NCI-H2107 treated with DMSO at 0.1 percent for 48 hours (cell line): ENCODE measurements at regions not wholly inside any gene's neighbourhood (a gene's known extent, or its start where the extent isn't known, plus 50 kb on each side); places are given as distances from the start of the nearest gene placed in this dataset.
"Not testable (repeated sequence)": the region's sequence is repeated elsewhere in the genome, so short reads cannot be mapped to it uniquely, and the experiment has no call there.

Experiments
- DNase-seq: peaks from one replicate; lab custom pipeline; 2025; ENCODE audit not compliant: unreplicated experiment; lab: John Stamatoyannopoulos, UW

DNA sequence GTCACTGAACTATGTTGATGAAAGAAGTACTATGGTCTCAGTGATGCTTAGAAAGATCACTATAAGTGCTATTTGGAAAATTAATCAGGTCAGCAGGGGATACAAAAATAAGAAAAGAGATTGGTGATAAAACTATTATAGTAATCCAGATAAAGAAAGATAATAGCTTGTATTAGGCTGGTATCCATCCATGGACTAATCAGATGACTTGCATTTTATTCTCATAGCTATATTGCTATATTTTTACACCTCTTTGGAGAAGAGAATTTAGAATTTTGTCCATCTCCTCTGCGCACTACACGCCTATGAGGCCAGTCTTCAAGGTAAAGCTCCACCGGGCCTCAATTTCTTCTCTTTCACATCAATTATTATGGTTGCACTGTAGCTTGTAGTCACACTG, 635.1 kb upstream of the DDX18 start:
- DNase-seq: no peak

DNA sequence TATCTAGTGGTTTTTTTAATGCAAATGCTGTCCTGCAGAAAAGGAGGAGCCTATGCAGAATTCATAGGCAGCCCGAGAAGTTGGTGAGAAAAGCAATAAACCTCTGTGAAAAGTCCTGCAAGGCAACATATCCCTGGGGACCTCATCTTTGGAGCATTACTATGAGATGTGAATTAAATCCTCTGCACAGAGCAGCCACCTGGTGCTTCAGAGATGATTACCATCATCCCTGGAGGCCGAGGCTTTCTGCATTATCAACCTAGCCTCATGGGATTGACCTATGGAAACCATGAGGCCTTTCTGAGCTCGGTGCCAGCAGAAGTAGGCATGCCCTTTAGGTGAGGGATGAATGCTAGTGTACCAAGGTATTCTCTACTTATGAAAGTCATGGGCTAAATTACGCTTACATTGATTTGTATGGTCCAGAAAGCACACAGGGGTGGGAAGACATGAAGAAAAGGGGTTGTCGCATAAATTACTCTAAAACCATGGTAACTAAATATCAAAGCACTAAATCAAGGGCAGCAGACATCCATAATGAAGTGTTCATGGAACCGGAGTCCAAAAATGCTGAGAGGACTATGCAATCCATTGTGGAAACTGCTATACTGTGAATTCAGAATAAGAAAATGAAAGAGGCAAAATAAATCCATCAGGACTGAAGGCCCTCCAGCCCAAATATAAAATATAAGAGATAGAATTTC, 623.5 kb upstream of the DDX18 start:
- DNase-seq: peak; percentile 16

DNA sequence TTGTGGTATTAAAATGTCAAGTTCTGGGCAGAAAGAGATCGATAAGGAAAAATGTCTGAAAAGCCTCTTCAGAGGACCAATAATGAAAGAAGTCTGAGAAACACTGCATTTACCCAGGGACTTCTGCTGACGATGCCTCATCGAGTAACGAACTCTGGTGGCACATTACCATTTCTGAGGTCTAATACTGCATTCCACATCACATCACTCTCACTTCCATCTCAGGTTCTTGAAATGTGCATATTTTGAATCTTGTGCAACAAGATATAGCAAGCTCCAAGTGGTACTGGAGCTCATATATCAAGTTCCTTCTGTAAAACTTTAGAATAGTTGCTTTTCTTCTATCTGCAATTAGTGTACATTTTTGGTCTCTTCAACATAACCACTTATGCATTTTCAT, 619.1 kb upstream of the DDX18 start:
- no peak for DNase-seq

DNA sequence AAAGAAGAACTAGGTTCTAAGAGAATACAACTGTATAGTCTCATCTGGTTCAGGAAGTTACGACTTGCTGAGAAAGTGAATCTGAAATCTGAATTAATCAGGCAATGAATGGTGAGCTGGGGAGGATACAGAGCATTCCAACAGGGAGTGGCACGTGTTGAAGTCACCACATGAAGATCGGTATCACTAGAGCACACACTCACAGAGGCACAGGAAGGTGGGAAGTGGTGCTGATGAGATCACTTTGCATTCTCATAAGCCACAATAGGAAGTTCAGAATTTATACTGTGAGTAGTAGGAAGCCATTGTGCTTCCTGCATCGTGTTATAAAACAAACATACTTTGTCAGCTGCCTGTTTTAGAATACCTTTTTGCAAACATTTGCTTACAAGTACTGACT, 615.0 kb upstream of the DDX18 start:
- no peak for DNase-seq

DNA sequence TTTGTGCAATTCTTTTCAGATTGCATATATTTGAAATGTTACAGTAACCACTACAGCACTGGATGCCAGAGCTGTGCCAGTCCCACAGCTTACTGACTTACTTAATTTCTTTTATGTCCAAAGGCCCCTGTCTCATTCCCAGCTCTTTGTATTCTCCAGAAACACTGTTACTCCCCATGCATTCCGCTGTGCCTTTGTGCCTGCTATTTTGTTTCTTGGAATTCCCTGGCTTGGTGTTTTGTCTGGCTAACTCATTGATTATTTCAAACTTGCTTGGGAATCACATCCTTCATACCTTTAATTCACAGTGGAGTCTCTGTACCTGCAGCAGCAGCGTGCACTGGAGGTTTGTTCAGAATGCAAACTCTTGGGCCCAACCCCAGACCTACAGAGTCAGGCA, 601.9 kb upstream of the DDX18 start:
- no peak for DNase-seq

DNA sequence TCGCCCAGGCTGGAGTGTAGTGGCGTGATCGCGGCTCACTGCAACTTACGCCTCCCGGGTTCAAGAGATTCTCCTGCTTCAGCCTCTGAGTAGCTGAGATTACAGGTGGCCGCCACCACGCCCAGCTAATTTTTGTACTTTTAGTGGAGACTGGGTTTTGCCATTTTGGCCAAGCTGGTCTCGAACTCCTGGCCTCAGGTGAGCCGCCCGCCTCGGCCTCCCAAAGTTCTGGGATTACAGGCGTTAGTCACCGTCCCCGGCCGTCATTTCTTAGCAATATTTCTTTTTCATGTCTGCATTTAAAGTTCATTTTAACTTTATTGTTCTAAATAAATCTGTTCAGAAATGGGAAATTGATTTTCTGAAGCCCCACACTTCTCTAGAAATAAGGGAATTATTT, 597.3 kb upstream of the DDX18 start:
- DNase-seq: no peak

DNA sequence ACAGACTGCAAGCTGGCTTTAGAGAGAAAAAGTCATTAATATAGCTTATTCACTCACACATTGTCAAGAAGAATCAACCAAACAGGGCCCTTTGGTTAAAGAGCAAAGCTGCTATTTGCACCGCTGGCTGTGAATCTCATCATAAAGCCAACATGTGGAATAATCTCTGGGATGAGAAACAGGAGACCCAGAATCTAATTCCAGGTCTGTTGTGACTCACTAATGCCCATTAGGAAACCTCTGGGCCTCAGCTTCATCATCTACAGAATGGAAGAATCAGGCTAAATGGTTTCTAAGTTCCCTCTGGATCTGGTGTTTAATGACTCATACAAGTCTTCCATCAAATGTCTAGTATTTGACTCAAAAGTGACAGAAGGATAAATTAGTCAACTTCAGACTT, 591.7 kb upstream of the DDX18 start:
- no peak for DNase-seq

DNA sequence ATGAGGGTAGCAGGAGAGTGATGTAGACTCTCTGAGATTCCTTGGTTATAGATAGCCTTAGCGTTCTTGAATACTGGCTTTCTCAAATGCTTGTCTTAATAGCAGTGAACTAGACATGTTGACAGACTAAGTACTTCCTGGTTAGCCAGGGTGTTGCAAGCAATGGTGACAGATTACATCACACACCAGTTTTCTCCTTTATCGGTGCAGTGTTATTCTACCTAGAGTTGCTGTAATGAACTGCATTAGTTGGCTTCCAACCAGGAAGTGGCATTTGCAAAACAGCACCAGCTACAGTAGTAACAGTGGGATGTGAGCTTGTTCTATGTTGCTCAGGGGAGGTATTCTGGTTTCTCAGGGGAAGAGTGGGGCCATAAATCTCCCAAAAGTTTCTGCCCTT, 582.2 kb upstream of the DDX18 start:
- DNase-seq: no peak

DNA sequence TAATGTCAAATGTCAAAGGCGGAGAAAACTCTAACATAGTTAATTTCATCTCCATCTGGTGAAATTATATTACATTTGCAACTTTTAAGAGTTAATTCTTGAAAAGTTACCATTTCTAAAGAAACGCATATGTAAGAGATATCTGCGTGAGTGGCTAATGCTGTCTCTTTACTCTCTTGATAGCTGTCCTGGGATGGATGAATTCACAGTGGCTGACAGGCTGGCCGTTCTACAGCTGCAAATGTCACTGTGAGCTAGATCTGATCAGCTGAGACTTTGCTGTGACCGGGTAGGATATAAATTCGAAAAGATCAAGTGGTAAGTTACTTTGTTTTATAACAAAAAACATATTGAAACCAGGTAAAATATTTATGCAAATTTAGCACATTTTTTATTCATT, 557.1 kb upstream of the DDX18 start:
- no peak for DNase-seq

DNA sequence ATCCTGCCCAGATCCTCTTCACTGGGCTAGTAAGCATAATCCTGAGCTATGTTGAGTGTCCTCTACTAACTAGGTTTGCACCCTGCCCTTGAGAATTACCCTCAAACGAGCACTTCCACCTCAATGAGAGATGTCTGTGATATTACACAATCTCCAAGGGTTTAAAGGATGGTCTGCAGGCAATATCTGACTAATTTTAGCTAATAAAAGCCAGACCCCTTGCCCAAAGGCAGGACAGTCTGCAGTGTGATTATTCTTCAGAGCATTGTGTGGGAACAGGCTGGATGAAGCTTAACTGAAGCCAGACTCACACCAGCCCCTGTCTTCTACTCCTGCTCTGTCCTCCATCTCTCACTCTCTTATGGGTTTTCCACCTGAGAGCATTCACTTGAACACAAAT, 544.9 kb upstream of the DDX18 start:
- no peak for DNase-seq

DNA sequence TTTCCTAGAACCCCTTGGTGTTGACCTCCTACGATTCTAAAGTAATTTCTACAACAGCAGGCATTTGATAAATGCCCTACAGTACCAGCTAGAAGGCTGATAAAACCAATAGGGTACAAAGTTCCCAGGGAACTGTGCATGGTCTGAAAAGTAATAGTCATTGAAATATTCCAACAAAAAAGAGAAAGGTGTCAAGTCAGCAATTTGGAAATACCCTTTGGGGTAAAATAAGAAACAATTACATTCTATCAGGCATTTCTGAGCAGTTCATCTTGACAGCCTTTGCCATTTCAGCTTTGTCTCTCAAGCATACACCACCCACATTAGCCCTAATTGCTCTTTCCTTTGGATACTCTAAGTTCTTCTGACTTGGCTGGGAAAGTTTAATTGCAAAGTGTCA, 542.9 kb upstream of the DDX18 start:
- no peak for DNase-seq

DNA sequence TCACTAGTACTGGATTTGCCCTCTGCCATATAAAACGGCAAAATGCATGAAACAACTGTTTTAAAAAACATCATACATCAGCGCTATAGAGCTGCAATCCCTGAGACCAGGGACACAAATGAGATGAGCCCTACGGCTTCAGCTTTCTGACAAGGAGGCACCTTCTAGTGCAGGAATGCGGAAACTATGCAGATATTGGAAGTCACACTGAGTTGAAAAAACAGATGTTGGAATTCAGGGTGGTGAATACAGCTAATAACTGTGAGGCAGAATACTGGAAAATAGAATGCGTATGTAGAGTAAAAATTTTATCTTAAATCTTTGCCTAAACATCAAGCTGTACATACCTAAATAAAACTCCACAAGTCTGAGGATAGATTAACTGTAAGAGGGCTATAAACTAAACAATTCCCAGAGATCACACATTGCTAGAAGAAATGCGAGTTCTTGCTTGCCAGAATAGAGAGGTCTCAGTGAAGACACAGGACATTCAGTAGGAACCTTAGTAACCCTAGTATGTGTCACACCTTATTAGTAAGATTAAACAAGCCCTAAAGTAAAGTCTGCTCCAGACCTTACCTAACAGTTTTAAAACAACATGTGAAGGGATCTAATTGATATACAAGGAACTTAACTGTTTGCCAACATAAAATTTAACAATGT, 541.4 kb upstream of the DDX18 start:
- no peak for DNase-seq

DNA sequence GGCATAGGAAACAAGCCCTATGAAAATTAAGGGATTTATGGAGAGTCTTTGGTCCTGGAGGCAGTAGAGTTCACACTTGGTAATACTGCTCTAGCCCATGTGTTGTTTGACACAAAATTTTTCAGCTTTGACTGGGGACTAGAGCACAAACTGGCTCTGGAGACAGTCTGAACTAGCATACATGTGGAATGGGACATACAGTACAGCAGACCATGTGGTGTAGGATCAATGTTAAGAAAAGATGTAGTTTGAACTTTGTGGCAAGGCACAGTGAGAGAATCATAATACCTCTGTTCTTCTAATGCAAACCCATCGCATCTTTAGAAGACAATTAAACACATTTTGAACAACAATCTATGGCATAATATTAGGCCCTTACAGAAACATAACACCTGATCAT, 521.5 kb upstream of the DDX18 start:
- no peak for DNase-seq

DNA sequence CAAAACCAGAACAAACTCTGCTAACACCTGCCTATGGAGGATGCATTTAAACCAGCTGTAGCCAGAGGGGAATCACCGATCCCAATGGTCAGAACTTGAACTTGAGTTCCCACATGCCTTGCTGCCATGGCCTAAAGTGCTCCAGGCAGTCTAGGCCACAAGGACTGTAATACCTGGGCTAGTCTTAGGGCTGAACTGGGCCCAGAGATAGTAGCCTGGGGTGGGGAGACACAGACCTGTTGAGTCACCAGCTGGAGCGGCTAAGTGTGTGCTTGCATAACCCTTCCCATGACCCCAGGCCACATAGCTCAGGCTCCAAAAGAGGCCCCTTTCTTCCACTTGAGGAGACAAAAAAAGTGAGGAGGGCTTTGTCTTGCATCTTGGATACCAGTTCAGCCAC, 515.0 kb upstream of the DDX18 start:
- no peak for DNase-seq

DNA sequence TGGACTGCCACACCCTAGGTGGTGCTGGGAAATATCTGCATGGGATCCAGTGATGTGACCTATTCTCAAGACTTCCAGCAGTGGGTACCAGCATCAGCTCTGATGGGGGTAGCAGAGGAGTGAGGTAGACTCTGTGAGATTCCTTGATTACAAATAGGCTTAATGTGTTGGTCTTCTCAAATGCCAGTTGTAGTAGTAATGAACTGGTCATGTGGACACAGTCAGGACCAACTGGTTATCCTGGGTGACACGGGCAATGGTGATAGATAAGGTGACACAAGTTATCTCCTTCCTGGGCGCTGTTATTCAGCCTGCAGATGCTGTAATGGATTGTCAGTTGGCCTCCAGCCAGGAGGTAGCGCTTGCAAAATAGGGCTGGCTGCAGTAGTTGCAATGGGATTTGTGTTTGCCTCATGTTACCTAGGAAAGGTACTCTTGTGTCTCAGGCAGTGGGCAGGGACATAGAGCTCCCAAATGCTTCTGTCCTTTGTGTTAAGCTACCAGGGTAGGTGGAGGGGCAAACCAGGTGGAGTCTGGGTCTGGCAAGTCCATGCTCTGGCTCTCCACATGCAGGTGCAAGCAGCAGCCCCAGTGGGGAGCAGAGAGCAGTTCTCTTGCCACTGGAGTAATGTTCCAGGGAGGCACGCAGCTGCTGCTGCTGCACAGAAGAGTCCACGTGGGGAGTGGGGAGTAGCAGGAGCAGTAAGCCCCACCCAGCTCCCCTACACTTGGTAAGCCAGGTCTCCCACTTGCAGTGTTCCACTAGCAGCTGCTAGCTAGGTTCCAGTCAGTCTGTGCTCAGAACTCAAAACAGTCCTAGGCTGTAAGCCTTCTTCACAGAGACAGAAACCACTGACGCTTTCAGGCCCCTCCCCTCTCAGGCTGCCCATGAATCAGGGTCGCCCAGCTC, 505.4 kb upstream of the DDX18 start:
- peak; percentile 42 for DNase-seq

DNA sequence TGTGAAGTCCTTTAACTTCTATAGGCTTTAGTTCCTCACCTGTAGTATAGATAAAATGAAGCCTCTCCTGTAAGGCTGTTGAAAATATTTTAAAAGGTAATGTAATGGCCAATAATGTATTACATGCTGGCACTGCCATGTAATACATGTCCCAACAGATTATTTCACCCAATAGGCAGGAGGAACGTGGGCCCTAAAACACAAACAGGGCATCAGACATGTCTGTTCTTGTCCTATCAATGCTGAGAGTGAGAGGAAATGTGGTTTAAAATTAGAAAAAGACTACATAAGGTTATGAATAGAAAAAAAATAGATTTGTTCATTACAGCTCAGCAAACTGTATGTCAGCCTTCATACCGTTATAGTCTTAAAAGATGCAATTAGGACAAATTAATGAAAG, 492.7 kb upstream of the DDX18 start:
- no peak for DNase-seq

DNA sequence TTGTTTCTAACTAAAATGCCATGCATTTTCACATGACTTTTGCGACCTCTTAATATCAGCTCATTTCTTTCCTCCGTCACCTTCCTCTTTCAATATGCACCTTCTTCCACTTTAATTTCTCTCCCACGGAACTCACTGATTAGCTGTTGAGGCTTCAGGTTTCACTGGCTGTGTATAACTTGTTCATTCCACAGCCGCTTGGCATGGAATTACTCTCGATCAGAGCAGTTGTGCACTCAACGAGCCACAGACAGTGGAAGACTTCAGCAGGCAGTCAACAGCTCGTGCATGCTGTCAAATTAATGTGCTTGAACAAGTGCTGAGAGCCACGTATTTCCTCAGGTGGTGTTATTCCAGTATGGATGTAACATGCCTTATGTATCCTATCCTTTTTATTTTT, 491.2 kb upstream of the DDX18 start:
- DNase-seq: no peak

DNA sequence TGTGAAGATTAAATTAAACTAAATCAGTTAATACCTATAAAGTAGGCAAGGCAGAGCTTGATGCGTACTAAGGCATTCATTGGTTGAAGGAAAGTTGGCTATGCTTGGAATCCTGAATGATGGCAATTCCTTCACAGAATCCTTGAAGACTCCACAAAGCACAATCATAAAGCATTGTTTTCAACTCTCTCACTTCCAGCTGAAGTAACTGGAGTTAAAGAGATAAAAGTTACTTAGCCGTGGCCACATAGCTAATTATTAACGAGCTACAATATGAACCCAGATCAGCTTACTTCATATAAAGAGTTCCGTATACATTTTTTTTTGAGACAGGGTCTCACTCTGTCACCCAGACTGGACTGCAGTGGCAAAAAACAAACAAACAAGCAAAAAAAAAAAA, 483.9 kb upstream of the DDX18 start:
- DNase-seq: no peak

DNA sequence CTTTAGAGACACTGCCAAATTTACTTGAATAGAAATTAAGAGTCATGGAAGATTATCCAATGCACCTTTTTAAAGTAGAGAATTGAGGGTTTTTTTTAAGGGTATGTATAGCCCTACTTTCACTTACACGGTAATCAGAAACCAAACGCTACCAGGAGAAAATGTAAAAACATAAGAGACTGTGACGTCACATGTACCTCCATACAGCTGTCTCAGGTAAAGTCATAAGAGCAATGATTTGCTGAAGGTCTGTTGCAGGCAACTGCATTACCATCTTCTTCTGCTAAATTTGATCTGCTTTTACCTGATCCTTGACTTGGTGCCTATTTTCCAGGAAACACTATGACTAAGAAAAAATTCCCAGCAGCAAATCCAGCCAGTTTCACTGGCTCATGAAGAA, 478.5 kb upstream of the DDX18 start:
- DNase-seq: no peak

DNA sequence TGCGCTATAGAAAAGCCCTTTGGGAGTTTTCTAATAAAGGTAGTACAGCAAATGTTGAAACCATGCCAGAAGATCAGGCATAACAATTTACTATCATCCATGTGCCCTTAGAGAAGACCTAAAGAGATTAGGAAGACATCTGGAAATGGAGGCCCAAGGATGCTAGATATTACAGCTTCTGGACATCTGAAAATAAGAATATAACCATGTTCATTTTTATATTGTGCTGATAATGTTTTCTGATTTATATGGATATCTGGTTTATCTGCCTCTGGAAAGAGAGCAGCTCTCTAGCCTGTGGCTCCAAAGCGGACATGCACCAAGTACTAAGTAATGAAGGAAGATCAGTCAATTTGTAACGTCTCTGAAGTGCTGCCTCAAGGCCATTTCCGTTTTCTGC, 478.0 kb upstream of the DDX18 start:
- no peak for DNase-seq

DNA sequence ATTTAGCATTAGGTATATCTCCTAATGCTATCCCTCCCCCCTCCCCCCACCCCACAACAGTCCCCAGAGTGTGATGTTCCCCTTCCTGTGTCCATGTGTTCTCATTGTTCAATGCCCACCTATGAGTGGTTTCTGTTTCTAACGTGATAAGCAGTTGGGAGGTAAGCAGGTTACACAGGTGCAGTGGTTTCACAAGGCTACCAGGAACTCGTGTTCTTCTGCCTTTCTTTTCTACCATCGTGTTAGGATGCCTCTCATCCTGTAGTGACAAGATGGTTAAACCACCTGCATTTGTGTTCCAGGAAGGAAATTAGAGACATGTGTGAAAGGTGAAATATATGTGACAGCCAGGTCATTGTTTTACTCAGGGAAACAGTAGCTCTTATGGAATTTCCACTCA, 476.5 kb upstream of the DDX18 start:
- not testable (repeated sequence) for DNase-seq

DNA sequence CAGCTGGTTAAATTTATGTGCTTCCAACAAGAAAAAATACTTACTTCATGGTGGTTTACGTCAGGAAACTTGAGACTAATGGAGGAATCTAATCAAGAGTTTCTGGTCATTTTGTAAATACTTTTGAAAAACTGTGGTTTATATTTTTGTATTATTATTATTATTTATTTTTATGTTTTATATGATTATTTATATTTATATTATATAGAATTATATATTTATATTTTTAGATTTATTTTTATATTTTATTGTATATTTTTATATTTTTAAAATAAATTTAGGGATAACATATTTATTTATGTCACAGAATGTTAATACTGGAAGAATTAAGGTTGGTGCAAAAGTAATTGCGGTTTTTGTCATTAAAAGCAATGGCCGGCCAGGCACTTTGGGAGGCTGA, 474.5 kb upstream of the DDX18 start:
- no peak for DNase-seq
